HG02759 (cell line): ENCODE measurements at regions not wholly inside any gene's neighbourhood (a gene's known extent, or its start where the extent isn't known, plus 50 kb on each side); places are given as distances from the start of the nearest gene placed in this dataset.
"Not testable (repeated sequence)": the region's sequence is repeated elsewhere in the genome, so short reads cannot be mapped to it uniquely, and the experiment has no call there.

Experiments
- ATAC-seq: cut with Tn5 transposase; IDR thresholded peaks from one replicate; pipeline ENCODE4 v1.9.1; 2021; ENCODE audit warnings: mild to moderate bottlenecking, moderate library complexity; ENCODE audit not compliant: unreplicated experiment

DNA sequence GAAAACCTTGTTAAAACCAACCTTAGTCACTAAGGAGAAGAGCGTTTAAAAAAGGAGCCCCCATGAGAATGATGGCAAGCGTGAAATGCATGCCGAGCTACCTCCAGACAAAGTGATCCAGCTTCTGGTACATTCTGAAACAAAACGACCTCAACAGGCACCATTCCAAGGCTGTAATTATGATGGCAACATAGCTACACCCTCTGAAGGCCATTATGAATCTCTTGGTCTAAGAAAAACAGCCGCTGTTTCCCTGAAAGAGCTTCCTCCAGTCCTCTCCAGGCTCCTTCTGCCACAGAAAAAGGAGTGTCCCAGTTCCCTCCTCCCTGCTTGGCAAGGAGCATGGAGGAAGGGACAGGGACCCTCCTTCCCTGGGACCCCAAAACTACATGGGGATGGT lies 50.0 kb upstream of the ABLIM1 start:
- ATAC-seq, result no peak

DNA sequence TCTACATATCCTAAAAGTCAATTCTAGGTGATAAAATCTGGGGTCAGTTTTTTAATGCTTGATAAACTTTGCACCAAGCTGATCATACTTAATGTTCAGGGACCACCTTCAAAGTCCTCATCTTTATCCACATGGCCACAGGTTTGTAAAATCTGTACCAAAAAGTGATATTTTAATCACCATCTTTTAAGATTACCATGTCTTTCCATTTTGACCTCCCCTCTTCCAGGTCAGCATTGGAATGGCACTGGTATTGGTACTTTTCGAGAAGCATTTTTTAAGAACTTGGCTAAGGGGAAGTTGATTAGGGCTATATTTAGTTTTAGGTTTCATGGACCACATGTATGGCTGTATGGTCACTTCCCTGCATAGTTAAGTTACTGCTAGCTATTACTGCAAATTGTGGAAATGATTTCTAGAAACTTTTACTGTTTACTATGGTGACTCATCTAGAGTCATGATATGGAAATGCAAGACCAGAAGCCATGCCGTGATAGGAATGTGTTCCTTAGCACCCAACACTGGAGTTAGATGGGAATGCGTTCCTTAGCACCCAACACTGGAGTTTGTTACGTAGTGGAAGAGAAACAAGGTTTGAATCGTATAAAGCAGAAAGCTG lies 50.8 kb upstream of the ABLIM1 start:
- no peak for ATAC-seq

DNA sequence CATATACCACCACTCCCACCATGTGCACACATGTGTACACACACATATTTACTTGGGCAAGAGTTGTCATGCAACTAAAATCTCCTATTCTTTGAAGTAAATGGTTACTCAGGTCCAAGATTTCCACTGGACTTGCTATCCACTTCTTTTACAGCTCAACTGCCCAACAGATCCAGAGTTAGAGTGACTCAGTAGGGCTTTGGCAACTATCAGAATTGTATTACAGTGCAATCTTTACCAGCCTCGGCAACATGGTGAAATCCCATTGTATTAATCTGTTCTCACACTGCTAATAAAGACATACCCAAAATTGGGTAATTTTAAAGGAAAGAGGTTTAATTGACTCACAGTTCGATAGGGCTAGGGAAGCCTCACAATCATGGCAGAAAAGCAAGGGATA lies 51.9 kb upstream of the ABLIM1 start:
- ATAC-seq, result no peak

DNA sequence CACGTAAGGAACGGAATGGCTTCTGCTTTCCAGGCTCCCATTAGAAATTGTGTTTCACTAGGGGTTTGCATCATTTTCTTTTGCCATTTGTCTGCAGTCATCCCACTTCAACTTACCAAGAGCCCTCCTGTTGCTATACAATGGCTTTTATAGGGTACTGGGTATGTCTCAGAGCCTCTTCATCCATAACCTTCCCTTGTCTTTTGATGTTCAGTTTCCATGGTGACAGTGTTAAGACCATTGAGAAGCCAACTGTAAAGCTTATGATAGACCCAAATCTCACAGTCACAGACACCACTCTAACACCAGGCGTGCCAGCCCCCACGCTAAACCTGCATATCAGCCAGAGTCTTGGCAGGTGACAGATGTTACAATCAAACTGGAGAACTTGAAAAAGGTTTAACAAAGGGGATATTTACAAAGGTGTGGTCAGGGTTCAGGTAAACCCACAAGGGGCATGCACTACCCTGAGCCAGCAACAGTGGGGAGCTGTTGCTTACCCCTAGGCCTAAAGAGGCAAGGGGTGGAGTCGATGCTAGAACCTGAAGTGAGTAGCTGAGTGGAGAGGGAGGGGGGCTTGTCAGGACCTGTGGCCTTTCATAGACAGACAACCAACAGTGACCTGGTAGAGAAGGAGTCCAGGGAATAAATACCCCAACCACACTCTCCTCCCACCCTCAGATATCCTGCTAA lies 53.2 kb upstream of the ABLIM1 start:
- no peak for ATAC-seq

DNA sequence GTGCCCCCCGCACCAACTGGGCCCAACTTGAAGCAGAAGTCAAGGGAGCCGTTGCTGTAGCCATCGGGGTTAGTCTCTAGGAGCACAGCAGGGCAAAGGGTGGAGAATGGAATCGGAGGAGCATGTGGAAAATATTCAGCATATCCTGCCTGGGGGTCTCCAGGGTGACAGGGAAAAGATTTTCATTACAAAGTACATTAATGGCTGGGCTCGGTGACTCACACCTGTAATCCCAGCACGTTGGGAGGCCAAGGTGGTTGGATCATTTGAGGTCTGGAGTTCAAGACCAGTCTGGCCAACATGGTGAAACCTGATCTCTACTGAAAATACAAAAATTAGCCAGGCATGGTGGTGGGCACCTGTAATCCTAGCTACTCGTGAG lies 53.8 kb upstream of the ABLIM1 start:
- no peak for ATAC-seq

DNA sequence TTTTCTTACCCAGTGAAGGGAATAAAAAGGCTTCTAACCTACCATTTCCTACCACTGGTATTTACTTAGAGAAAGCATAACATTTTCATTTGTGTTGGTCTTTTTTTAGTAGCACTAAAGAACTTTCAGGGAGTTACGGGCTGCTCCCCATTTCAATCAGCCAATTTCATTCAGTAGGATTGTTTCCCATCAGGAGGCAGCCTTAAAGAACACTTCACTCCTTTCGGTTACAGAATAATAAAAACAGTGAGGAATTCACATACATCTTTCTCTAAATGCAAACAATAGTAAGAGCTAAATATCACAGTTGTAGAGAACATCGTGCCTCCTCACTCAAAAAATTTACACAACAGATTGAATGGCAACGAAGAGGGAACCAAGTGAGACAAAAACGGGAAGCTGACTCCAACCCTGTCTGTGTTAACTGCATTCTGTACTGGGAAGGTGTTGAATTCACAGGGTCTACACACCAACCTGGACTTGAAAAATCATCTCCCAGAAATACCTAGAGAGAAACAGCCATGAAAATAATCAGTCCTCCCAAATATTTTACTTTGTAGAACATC lies 55.5 kb upstream of the ABLIM1 start:
- ATAC-seq, result no peak

DNA sequence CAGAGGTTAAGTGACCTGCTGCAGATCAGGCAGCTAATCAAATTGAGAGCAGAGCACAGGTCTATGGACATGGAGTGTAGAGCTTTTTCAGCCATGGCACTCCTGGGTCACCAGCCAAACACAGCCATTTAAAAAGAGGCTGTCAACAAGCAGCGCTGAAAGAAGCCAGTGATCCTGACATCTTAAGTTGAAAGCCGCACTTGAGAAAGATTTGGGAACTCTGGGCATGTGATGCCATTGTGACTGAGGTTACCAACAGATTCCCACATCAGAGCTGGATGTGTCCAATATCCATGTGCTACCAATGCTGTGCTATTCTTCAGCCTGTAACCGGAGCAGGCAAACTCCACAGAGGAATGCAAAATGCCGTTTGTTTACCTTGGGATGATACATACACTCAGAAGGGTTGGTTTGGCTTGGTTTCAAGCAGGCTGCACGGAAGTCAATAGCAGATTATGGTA lies 56.2 kb upstream of the ABLIM1 start:
- ATAC-seq, result no peak

DNA sequence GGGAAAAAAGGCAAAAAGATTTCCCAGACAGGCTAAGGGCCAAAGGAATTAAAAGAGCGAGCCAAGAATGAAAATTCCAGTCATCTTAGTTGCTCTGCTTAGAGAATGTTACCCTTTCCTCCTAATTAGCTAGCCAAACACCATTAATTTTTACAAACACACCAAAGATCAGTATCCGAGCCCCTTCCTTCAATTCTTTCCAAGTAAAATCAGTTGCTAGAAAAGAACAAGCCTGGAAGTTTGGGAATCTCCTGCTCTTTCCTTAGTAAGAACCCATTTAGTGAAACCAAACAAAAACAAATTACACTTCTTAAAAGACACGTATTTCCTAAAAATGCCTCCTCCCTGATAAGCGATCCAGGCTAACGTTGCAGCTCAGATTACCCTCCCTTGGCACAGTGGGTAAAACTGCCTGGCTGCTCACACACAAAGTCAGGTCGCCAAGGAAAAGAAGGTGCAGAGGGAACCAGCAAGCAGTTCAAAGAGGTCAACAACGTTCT lies 57.1 kb upstream of the ABLIM1 start:
- no peak for ATAC-seq

DNA sequence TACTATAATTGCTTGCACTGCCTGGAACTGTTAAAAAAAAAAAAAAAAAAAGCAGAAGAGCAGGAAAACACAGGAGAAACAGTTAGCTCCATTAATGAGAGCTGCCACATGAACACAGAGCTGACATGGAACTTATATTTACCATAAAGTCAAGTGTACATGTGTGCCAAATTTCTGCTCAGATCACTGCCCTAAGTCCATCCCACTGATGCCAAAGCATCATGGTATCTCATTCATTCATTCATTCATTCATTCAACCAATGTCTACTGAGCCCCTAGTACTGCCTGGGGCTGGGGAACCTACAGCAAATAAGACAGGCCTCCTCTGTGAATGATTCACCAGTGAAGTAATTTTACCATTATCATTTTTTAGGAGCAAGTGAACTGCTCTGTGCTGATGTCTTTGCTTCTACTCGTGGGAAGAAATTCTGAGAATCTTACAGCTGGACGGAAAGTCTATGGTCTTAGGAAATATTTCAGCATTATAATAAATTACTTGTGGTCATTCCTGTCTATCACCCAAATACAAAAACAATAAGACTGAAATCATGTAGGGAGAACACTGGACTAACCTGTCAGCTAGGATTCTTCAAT lies 58.8 kb upstream of the ABLIM1 start:
- no peak for ATAC-seq

DNA sequence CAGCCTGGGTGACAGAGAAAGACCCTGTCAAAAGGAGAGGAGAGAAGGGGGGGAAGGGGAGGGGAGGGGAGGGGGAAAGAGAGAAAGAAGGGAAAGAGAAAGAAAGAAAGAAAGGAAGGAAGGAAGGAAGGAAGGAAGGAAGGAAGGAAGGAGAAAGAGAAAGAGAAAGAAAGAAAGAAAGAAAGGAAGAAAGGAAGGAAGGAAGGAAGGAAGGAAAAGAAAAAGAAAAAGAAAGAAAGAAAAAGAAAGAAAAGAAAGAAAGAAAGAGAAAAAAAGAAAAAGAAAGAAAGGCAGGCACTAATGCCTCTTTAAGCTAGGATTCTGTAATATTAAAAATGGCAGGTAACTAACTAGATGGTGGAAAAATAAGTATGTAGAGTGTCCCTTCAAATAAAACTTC lies 59.8 kb upstream of the ABLIM1 start:
- ATAC-seq, result not testable (repeated sequence)

DNA sequence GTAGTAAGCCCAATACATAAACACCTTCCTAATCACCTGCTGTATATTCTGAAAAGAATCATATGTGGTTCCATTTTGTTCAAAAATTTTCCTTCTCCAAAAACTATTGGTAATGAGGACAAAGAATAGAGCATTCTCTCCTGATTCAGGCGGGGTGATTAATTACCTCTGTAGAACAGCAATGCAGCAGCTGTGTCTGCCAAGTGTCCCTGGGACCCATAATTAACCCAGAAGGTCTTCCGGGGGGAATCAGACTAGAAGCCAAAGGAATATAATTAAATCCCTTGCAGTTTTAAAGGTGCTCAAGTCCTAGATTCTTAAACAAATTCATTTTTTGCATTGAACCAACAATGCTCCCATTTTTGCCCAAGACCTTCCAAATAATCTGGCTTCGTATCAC lies 60.3 kb upstream of the ABLIM1 start:
- ATAC-seq, result no peak

DNA sequence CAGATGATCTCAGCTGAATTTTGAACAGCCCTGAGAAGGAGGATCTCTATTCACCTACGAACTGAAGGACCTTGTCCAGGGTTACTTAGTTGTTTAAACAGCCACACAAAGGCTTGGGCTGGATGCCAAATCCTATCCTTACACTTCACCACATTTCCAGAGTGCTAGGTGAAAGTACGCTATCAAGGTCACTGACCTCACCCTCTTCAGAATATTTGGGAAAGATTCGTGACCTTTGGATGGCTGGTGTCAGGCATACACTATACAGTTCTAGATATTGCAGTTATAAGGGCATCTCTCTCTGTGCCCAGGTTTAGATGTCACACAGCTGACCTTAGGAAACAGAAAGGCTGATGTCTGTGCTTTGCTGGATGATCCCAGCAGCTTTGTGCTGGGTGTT lies 61.2 kb upstream of the ABLIM1 start:
- ATAC-seq, result no peak

DNA sequence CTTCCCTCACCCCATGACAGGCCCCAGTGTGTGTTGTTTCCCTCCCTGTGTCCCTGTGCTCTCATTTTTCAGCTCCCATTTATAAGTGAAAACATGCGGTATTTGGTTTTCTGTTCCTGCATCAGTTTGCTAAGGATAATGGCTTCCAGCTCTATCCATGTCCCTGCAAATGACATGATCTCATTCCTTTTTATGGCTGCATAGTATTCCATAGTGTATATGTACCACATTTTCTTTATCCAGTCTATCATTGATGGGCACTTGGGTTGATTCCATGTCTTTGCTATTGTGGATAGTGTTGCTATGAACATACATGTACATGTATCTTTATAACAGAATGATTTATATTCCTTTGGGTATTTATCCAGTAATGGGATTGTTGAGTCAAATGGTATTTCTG lies 61.9 kb upstream of the ABLIM1 start:
- not testable (repeated sequence) for ATAC-seq

DNA sequence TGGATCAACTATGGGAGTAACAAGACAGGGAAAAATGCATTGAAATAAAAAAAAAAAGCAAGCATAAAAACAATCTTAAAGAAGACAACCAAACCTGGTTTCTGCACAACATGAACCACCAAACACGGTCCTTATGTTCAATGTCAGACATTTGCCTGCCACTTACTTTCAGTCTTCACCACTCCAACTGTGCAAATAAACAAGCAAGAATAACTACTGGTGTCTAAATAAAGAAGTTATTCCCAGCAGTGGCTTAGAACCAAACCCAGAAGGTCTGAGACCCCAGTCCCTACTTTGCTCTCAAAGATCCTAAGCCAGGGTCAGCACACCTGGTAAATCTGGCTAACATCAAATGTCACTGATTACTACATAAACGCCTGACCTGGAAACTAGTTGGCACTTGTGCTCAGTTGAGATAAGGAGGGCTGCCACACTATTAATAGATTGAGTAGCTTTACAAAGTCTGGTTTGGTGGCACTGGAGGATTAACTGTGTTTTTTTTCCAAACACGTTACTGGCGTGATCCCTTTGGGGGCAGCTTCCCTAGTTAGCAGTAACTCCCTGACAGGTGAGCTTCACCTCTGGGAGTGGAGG lies 62.7 kb upstream of the ABLIM1 start:
- no peak for ATAC-seq

DNA sequence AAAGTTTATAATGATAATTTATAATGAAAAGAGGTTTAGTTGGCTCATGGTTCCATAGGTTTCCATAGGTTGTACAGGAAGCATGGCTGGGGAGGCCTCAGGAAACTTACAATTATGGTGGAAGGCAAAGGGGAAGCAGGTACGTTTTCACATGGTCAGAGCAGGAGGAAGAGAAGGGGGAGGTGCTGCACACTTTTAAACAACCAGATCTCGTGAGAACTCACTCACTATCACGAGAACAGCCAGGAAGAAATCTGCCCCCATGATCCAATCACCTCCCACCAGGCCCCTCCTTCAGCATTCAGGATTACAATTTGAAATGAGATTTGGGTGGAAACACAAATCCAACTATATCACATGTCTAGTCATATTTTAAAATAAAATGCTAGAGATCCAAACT lies 64.1 kb upstream of the ABLIM1 start:
- not testable (repeated sequence) for ATAC-seq

DNA sequence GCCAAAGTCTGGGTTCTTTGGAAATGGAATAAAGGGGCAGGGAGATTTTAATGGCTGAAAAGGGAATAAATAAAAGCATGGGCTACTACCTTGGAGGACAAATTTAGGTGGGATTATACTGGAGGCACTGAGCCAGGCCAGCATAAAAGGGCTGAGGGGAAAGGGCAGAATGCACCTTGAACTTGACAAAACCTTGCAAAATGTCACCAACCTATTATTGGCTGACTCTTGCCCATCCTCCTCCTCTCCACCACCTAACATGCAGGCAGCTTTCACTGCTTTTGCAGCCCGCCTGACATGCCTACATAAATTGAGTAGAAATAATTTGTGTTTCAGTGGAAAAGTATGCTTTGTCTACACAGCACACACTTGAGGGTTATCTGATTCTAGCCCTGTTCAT lies 65.3 kb upstream of the ABLIM1 start:
- ATAC-seq, result no peak

DNA sequence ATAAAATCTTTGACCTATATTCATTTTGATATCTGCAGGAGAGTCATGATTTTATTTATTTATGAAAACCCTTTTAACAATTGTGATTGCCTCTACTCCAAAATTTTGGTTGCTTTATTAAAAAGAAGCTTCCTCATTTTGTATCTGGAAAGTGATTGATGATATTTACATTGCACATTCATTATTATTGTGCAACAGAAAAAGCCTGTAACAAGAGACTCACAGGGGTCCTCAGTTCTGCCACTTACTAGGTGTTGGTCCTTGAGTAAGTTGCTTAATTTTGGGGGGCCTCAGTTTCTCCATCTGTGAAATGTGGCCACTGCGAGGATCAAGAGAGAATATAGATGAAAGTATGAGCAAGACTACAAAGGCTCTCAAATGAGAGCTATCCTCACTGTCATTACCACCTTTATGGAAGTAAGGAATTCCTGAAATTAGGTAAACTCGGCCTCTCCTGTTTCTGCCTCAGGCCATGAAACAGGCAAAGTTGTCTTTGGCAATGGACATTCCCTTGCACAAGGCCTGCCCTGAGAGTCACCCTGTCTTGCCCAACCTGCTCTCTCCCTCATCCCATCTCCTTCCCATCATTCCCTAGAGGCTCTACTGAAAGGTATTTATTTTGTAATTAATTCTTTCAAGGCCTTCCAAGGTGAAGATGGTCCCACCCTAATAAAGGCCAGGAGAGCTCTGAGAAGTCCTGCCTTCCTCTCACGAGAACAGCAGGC lies 66.1 kb upstream of the ABLIM1 start:
- no peak for ATAC-seq

DNA sequence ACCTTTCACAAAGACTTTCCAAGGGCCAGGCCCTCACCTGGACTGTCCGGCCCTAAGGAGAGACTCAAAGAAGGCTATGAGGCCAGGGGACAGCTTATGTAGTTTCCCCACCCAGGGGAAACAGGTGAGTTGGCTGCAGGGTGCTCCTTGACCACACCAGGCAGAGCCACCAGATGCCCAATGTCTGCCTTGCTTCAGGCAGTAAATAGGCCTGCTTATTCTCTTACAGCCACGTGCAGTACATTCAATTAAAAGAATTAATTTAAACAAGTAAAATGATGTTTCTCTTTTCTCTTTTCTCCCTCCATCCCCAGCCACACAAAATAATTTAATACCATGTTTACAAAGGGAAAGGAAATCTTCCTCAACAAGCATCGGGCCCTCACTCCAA lies 66.6 kb upstream of the ABLIM1 start:
- ATAC-seq, result no peak

DNA sequence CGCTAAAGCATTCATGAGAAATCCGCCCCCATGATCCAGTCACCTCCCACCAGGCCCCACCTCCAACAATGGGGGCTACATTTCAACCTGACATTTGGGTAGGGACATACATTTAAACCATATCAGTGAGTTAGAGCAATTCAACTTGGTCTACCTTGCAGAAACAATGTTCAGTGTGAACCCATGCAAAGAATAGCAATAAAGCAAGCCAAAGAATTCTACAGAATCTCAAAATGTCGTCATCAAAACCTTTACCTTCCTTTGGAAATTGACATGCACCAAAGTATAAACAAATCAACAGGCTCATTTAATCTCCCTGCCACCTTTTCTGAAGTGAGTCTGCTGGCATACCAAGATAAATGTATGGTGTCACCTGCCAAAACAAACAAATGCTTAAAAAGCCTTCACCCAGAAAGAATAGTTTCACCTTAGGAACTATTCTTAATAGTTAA lies 68.8 kb upstream of the ABLIM1 start:
- ATAC-seq, result no peak

DNA sequence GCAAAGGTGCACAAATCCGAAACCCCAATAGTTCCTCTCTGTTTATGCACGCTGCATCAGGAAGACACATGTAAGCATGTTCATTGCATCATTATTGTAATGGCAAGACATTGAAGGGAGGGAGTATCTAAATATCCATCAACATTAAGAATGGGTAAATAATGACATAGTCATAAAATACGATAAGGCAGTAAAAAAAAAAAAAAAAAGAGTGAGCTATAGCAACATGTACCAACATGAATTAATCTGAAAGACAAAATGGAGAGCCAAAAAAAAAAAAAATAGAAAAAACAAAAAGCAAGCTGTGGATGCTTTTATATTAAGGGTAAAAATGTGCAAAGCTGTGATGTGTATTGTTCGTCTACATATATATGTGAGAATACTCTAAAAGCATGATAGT lies 70.2 kb upstream of the ABLIM1 start:
- ATAC-seq, result no peak

DNA sequence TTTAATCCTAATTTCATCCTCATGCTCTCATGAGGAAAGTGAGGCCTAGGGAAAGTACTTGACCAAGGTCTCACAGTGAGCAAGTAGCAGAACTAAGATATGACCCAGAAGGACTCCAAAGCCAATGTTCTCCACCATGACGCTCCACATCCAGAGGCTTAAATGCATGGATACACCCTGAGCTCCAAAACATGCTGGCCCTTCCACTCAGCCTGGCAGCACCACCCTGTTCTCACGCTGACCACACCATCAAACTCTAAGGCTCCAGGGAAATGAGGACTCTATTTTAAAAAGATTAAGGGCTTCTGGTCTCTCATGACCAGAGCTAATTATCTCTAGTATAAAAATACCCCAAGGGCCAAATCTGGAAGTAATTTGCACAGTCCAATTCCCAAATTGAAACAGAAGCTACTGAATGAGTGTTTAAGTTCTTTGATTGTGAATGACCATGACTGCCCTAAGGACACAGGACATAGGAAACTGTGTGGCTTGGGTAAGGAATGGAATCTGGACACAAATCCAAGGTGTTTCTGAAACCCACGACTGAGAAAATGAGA lies 71.1 kb upstream of the ABLIM1 start:
- ATAC-seq, result no peak
